Activated CD4-positive, alpha-beta T cell treated with anti-CD3 and anti-CD28 coated beads, Interleukin-2, Interleukin-4, amounts not matched to agents 100 ng/mL and 50 ng/mL, durations not matched to agents 16 hours and 8 hours (primary cell): ENCODE measurements at regions not wholly inside any gene's neighbourhood (a gene's known extent, or its start where the extent isn't known, plus 50 kb on each side); places are given as distances from the start of the nearest gene placed in this dataset.

ENCODE experiments used
- DNase-seq: peaks from one replicate; pipeline ENCODE4 v3.0.0-alpha.2; 2020; ENCODE audit warnings: low spot score

GRCh38 chr6:170030821-170031471 lies 259.9 kb downstream of the DLL1 start:
- no peak for DNase-seq

- DNase-seq, result no peak
Observed at GRCh38 chr6:170030284-170030815, 260.5 kb downstream of the DLL1 start.

GRCh38 chr6:170029416-170030283 lies 261.2 kb downstream of the DLL1 start:
- DNase-seq, result no peak

- no peak for DNase-seq
Observed at GRCh38 chr6:170028629-170029345, 262.1 kb downstream of the DLL1 start.

GRCh38 chr6:170027647-170028043 lies 263.2 kb downstream of the DLL1 start:
- no peak for DNase-seq

GRCh38 chr6:170026751-170027646 lies 263.9 kb downstream of the DLL1 start:
- no peak for DNase-seq

GRCh38 chr6:170025935-170026750 lies 264.7 kb downstream of the DLL1 start:
- DNase-seq, result no peak

- no peak for DNase-seq
Observed at GRCh38 chr6:170025341-170025911, 265.5 kb downstream of the DLL1 start.

- no peak for DNase-seq
Observed at GRCh38 chr6:170024940-170025339, 265.9 kb downstream of the DLL1 start.

- no peak for DNase-seq
Observed at GRCh38 chr6:170023620-170024521, 267.0 kb downstream of the DLL1 start.

- DNase-seq, result no peak
Observed at GRCh38 chr6:170022827-170023619, 267.9 kb downstream of the DLL1 start.

- DNase-seq, result no peak
Observed at GRCh38 chr6:170022291-170022722, 268.6 kb downstream of the DLL1 start.

- DNase-seq, result no peak
Observed at GRCh38 chr6:170021579-170021978, 269.3 kb downstream of the DLL1 start.

- DNase-seq, result no peak
Observed at GRCh38 chr6:170019818-170020583, 268.6 kb downstream of the ERMARD start.

- DNase-seq, result no peak
Observed at GRCh38 chr6:170018936-170019817, 267.8 kb downstream of the ERMARD start.

GRCh38 chr6:170018422-170018935 lies 267.1 kb downstream of the ERMARD start:
- no peak for DNase-seq
